WTC11 (cell line): ENCODE measurements at regions not wholly inside any gene's neighbourhood (a gene's known extent, or its start where the extent isn't known, plus 50 kb on each side); places are given as distances from the start of the nearest gene placed in this dataset.

Experiments
- ATAC-seq: fragments of 200-7000 bp; cut with Tn5 transposase; 2 replicates; pipeline ENCODE4 v1.10.0; 2021; ENCODE audit warnings: mild to moderate bottlenecking, moderate library complexity
- CTCF ChIA-PET: fragments of 300-600 bp; sonication (Branson Sonifier 250); formaldehyde crosslinking; loops from one replicate; lab custom pipeline; 2021; ENCODE audit warnings: antibody characterized with exemption; lab: Charles Lee
- POLR2A ChIA-PET: fragments of 350-600 bp; sonication (Branson Sonifier 250); formaldehyde crosslinking; loops from one replicate; lab custom pipeline; 2021; ENCODE audit warnings: antibody characterized with exemption; lab: Charles Lee
- DNase-seq: peaks from one replicate; pipeline ENCODE4 v3.0.0; 2021; ENCODE audit warnings: low spot score
- H3K27ac Mint-ChIP-seq: 2 replicates; pipeline ENCODE4 v1.8.0; 2021; ENCODE audit warnings: mixed read lengths
- H3K27me3 Mint-ChIP-seq: 2 replicates; pipeline ENCODE4 v1.8.0; 2021; ENCODE audit warnings: low read depth, mild to moderate bottlenecking, moderate library complexity, mixed read lengths
- H3K36me3 Mint-ChIP-seq: 2 replicates; pipeline ENCODE4 v1.8.0; 2021; ENCODE audit warnings: mixed read lengths
- H3K4me1 Mint-ChIP-seq: 2 replicates; pipeline ENCODE4 v1.8.0; 2022; ENCODE audit warnings: mixed read lengths
- H3K4me3 Mint-ChIP-seq: 2 replicates; pipeline ENCODE4 v1.8.0; 2021; ENCODE audit warnings: mild to moderate bottlenecking, moderate library complexity, mixed read lengths
- H3K9me3 Mint-ChIP-seq: 2 replicates; pipeline ENCODE4 v1.8.0; 2021; ENCODE audit warnings: mixed read lengths
- AFF4 ChIP-seq: sonication (generic); formaldehyde crosslinking; IDR thresholded peaks from 2 replicates; pipeline ENCODE4 v1.8.1; 2023; ENCODE audit warnings: mild to moderate bottlenecking, missing genetic modification reagents, borderline replicate concordance
- CREB1 ChIP-seq: sonication (generic); formaldehyde crosslinking; IDR thresholded peaks from 2 replicates; pipeline ENCODE4 v1.8.0; 2023; ENCODE audit warnings: mild to moderate bottlenecking, missing genetic modification reagents
- CREM ChIP-seq: sonication (generic); formaldehyde crosslinking; IDR thresholded peaks from 2 replicates; pipeline ENCODE4 v1.8.1; 2022; ENCODE audit warnings: mild to moderate bottlenecking, missing genetic modification reagents, moderate library complexity
- CTCF ChIP-seq: fragments of 200-600 bp; IDR thresholded peaks from 2 replicates; pipeline ENCODE4 v1.8.0; 2022; ENCODE audit warnings: antibody characterized with exemption
- E2F1 ChIP-seq: sonication (generic); formaldehyde crosslinking; IDR thresholded peaks from 2 replicates; pipeline ENCODE4 v1.8.0; 2022; ENCODE audit warnings: mild to moderate bottlenecking, missing genetic modification reagents
- FOXP1 ChIP-seq: sonication (generic); formaldehyde crosslinking; IDR thresholded peaks from 2 replicates; pipeline ENCODE4 v1.8.0; 2022; ENCODE audit warnings: missing genetic modification reagents, mild to moderate bottlenecking, moderate library complexity, borderline replicate concordance
- GABPB1 ChIP-seq: sonication (generic); formaldehyde crosslinking; IDR thresholded peaks from 2 replicates; pipeline ENCODE4 v1.8.1; 2023; ENCODE audit warnings: mild to moderate bottlenecking, missing genetic modification reagents
- GRHL2 ChIP-seq: fragments of 250-450 bp; sonication (Bioruptor Pico); IDR thresholded peaks from 2 replicates; pipeline ENCODE4 v1.8.0; 2022; ENCODE audit warnings: mild to moderate bottlenecking, moderate library complexity; ENCODE audit not compliant: insufficient replicate concordance, severe bottlenecking
- JAZF1 ChIP-seq: fragments of 250-450 bp; sonication (Bioruptor Pico); IDR thresholded peaks from 2 replicates; pipeline ENCODE4 v1.9.0; 2021; ENCODE audit warnings: moderate library complexity, mild to moderate bottlenecking, inconsistent platforms
- MLX ChIP-seq: sonication (generic); formaldehyde crosslinking; IDR thresholded peaks from 2 replicates; pipeline ENCODE4 v1.8.1; 2023; ENCODE audit warnings: mild to moderate bottlenecking, missing genetic modification reagents, moderate library complexity
- MYBL2 ChIP-seq: sonication (generic); formaldehyde crosslinking; IDR thresholded peaks from 2 replicates; pipeline ENCODE4 v1.8.1; 2023; ENCODE audit warnings: mild to moderate bottlenecking, moderate library complexity, missing genetic modification reagents
- NFYB ChIP-seq: sonication (generic); formaldehyde crosslinking; conservative IDR thresholded peaks from 2 replicates; pipeline ENCODE4 v1.8.0; 2022; ENCODE audit warnings: low read depth, missing genetic modification reagents
- NR1H2 ChIP-seq: sonication (generic); formaldehyde crosslinking; IDR thresholded peaks from 2 replicates; pipeline ENCODE4 v1.9.0; 2021; ENCODE audit warnings: mild to moderate bottlenecking, moderate library complexity, missing genetic modification reagents
- OVOL2 ChIP-seq: fragments of 250-450 bp; sonication (Bioruptor Pico); IDR thresholded peaks from 2 replicates; pipeline ENCODE4 v1.9.0; 2021; ENCODE audit warnings: mild to moderate bottlenecking, borderline replicate concordance
- PRDM15 ChIP-seq: sonication (generic); formaldehyde crosslinking; IDR thresholded peaks from 2 replicates; pipeline ENCODE4 v1.8.0; 2022; ENCODE audit warnings: missing genetic modification reagents
- SMAD4 ChIP-seq: sonication (generic); formaldehyde crosslinking; IDR thresholded peaks from 2 replicates; pipeline ENCODE4 v1.8.0; 2022; ENCODE audit warnings: mild to moderate bottlenecking, missing genetic modification reagents
- ZNF232 ChIP-seq: sonication (generic); formaldehyde crosslinking; IDR thresholded peaks from 2 replicates; pipeline ENCODE4 v1.8.0; 2022; ENCODE audit warnings: mild to moderate bottlenecking, missing genetic modification reagents
- ZNF263 ChIP-seq: sonication (generic); formaldehyde crosslinking; IDR thresholded peaks from 2 replicates; pipeline ENCODE4 v1.8.1; 2022; ENCODE audit warnings: low read depth, mild to moderate bottlenecking, moderate library complexity, missing genetic modification reagents
- ZNF671 ChIP-seq: fragments of 250-450 bp; sonication (Bioruptor Pico); IDR thresholded peaks from 2 replicates; pipeline ENCODE4 v1.8.0; 2021; ENCODE audit warnings: mild to moderate bottlenecking

- no peak for TF ChIP-seq CREM (CRISPR knock-in tag)
- TF ChIP-seq E2F1 (CRISPR knock-in tag): no peak
- TF ChIP-seq MYBL2 (CRISPR knock-in tag): no peak
- no peak for TF ChIP-seq MLX (CRISPR knock-in tag)
- TF ChIP-seq GRHL2 (CRISPR knock-in tag): no peak
- no peak for TF ChIP-seq JAZF1 (CRISPR knock-in tag)
- no peak for TF ChIP-seq NR1H2
- no peak for TF ChIP-seq ZNF671 (CRISPR knock-in tag)
- no peak for TF ChIP-seq GABPB1
- TF ChIP-seq NFYB (CRISPR knock-in tag): no peak
- no peak for TF ChIP-seq OVOL2 (CRISPR knock-in tag)
- no peak for TF ChIP-seq SMAD4 (CRISPR knock-in tag)
- no peak for TF ChIP-seq ZNF263 (CRISPR knock-in tag)
- TF ChIP-seq ZNF232 (CRISPR knock-in tag): no peak
- no peak for TF ChIP-seq CREB1 (CRISPR knock-in tag)
- TF ChIP-seq AFF4 (CRISPR knock-in tag): no peak
- no peak for TF ChIP-seq FOXP1 (CRISPR knock-in tag)
- no peak for TF ChIP-seq PRDM15 (CRISPR knock-in tag)
- no peak for TF ChIP-seq CTCF
- TF ChIP-seq, all 79 proteins: peak for 0
- DNase-seq (no peak), ATAC-seq (no peak)
- H3K4me1 Mint-ChIP-seq: peaks cover 24% of the 10 kb centered on the region
- H3K4me3 Mint-ChIP-seq: no peak overlapping the region
- no peaks in the 10 kb centered on the region for H3K36me3 Mint-ChIP-seq
- no peaks in the 10 kb centered on the region for H3K9me3 Mint-ChIP-seq
- CTCF ChIA-PET: interaction anchor here (0.8 to 1.2 kb wide), 2 partner anchors 9 to 220 kb away, joined by 3 read pairs; no protein-coding TSS in a partner anchor
- H3K27ac Mint-ChIP-seq: no peak overlapping the region
- peaks cover 44% of the 10 kb centered on the region for H3K27me3 Mint-ChIP-seq
- POLR2A ChIA-PET: no interaction called here
Observed at GRCh38 chr18:22342625-22343024, 75.1 kb downstream of the CTAGE1 start.
